Esophagus muscularis mucosa (tissue), 4 donors: ENCODE measurements at regions not wholly inside any gene's neighbourhood (a gene's known extent, or its start where the extent isn't known, plus 50 kb on each side); places are given as distances from the start of the nearest gene placed in this dataset.

ENCODE experiments used
- DNase-seq: peaks from one replicate; pipeline ENCODE4 v3.0.0-alpha.2; 2017; ENCODE audit errors: extremely low spot score
- H3K27ac ChIP-seq, 4 donors: fragments of 200-600 bp; sonication (generic); replicated peaks in 1 of 4; 1 replicate in 3 of 4; 2 replicates in 1 of 4; pipeline ENCODE4 v1.5.1; 2016 to 2019; ENCODE audit warnings: mild to moderate bottlenecking in 1 of 4
- H3K27me3 ChIP-seq, 4 donors: fragments of 200-600 bp; sonication (generic); one replicate each; pipeline versions ENCODE4 v1.5.1 to v1.6.0; 2016 to 2019
- H3K36me3 ChIP-seq, 4 donors: fragments of 200-600 bp; sonication (generic); one replicate each; pipeline ENCODE4 v1.5.1; 2016 to 2019
- H3K4me1 ChIP-seq, 4 donors: fragments of 200-600 bp; sonication (generic); one replicate each; pipeline ENCODE4 v1.5.1; 2016 to 2019
- H3K4me3 ChIP-seq, 4 donors: fragments of 200-600 bp; sonication (generic); 1 replicate in 2 of 4; 2 replicates in 2 of 4; pipeline ENCODE4 v1.5.1; 2016 to 2019; ENCODE audit warnings: mild to moderate bottlenecking in 4 of 4, moderate library complexity in 1 of 4
- H3K9me3 ChIP-seq, 4 donors: fragments of 200-600 bp; sonication (generic); 1 replicate in 3 of 4; 2 replicates in 1 of 4; pipeline ENCODE4 v1.5.1; 2016 to 2019
- CTCF ChIP-seq, 3 experiments: fragments of 200-600 bp in 2 of 3; fragments of 450-650 bp in 1 of 3; sonication (generic) in 2 of 3; IDR thresholded peaks; one replicate each; pipeline ENCODE4 v1.5.1; 2017 to 2019; ENCODE audit warnings: antibody characterized with exemption in 3 of 3, mild to moderate bottlenecking in 2 of 3, moderate library complexity in 1 of 3
- EP300 ChIP-seq: sonication (generic); formaldehyde crosslinking; IDR thresholded peaks from one replicate; pipeline ENCODE4 v1.6.1; 2017; ENCODE audit warnings: antibody characterized with exemption
- POLR2A ChIP-seq: fragments of 450-650 bp; IDR thresholded peaks from one replicate; pipeline ENCODE4 v1.6.1; 2017; ENCODE audit warnings: antibody characterized with exemption, moderate library complexity, mild to moderate bottlenecking, low read depth
- POLR2AphosphoS5 ChIP-seq, 2 donors: sonication (generic); formaldehyde crosslinking; IDR thresholded peaks; one replicate each; pipeline ENCODE4 v1.6.1; 2017; ENCODE audit warnings: antibody characterized with exemption in 2 of 2
- WGBS: methylation state at CpG from one replicate; pipeline ENCODE4 v1.1.5; 2018; 5-methylcytosine and 5-hydroxymethylcytosine counted together
- intact Hi-C: fragments of 100-400 bp; cut with DNase I; formaldehyde crosslinking; loops from one replicate; pipeline ENCODE4 v1.15.1; 2023

- DNase-seq, result no peak
- Histone ChIP-seq H3K27me3 (no peaks in the 10 kb centered on the region), H3K9me3 (no peaks in the 10 kb centered on the region), H3K36me3 (no peaks in the 10 kb centered on the region), H3K27ac (no peak overlapping the region), H3K4me1 (no peaks in the 10 kb centered on the region), H3K4me3 (no peak overlapping the region)
- intact Hi-C loops, result no loop called here
- 87% methylated on average over 1 of the region's 1 CpG for WGBS
- TF ChIP-seq POLR2AphosphoS5 (IDR thresholded peaks at IDR 0.05), result no peak
- no peak for TF ChIP-seq EP300
- TF ChIP-seq CTCF (IDR thresholded peaks at IDR 0.05), result no peak
- TF ChIP-seq POLR2A, result no peak
These were observed 210.7 kb downstream of the HINT1 start for GRCh38 chr5:130954336-130954735.

GRCh38 chr5:130939059-130939458, 226.0 kb downstream of the HINT1 start:
- no peaks in the 10 kb centered on the region for H3K9me3 ChIP-seq
- H3K4me1 ChIP-seq, result no peaks in the 10 kb centered on the region
- no peaks in the 10 kb centered on the region for H3K36me3 ChIP-seq
- 78% methylated on average over 3 of the region's 3 CpGs for WGBS
- no peak overlapping the region for H3K27ac ChIP-seq
- TF ChIP-seq POLR2A (no peak), CTCF (IDR thresholded peaks at IDR 0.05) (no peak), EP300 (no peak), POLR2AphosphoS5 (IDR thresholded peaks at IDR 0.05) (no peak)
- intact Hi-C loops, result no loop called here
- DNase-seq, result no peak
- H3K4me3 ChIP-seq, result no peak overlapping the region
- no peaks in the 10 kb centered on the region for H3K27me3 ChIP-seq

- DNase-seq, result no peak
- no peaks in the 10 kb centered on the region for H3K36me3 ChIP-seq
- H3K4me1 ChIP-seq, result no peaks in the 10 kb centered on the region
- H3K4me3 ChIP-seq, result no peak overlapping the region
- 78% methylated on average over 2 of the region's 2 CpGs for WGBS
- H3K27ac ChIP-seq, result no peak overlapping the region
- H3K27me3 ChIP-seq, result no peaks in the 10 kb centered on the region
- TF ChIP-seq CTCF (IDR thresholded peaks at IDR 0.05), result no peak
- TF ChIP-seq EP300, result no peak
- TF ChIP-seq POLR2A, result no peak
- no peak for TF ChIP-seq POLR2AphosphoS5 (IDR thresholded peaks at IDR 0.05)
- H3K9me3 ChIP-seq, result no peaks in the 10 kb centered on the region
- intact Hi-C loops, result no loop called here
These were observed 228.0 kb downstream of the HINT1 start for GRCh38 chr5:130937046-130937445.

- H3K4me1 ChIP-seq, result no peaks in the 10 kb centered on the region
- 83% methylated on average over 2 of the region's 3 CpGs for WGBS
- TF ChIP-seq POLR2AphosphoS5 (IDR thresholded peaks at IDR 0.05), result no peak
- TF ChIP-seq POLR2A, result no peak
- no peak for TF ChIP-seq CTCF (IDR thresholded peaks at IDR 0.05)
- no peak for TF ChIP-seq EP300
- H3K27me3 ChIP-seq, result no peaks in the 10 kb centered on the region
- peaks cover 0 to 3% (median 0%) of the 10 kb centered on the region in 4 donors for H3K9me3 ChIP-seq
- intact Hi-C loops, result no loop called here
- DNase-seq, result no peak
- no peak overlapping the region for H3K27ac ChIP-seq
- no peaks in the 10 kb centered on the region for H3K36me3 ChIP-seq
- no peak overlapping the region for H3K4me3 ChIP-seq
These were observed 241.4 kb downstream of the HINT1 start for GRCh38 chr5:130923543-130924124.

GRCh38 chr5:130912088-130912487, 253.0 kb downstream of the HINT1 start:
- Histone ChIP-seq H3K36me3 (no peaks in the 10 kb centered on the region), H3K27ac (no peak overlapping the region), H3K27me3 (no peaks in the 10 kb centered on the region), H3K9me3 (peaks cover 0 to 6% (median 0%) of the 10 kb centered on the region in 4 donors), H3K4me1 (no peaks in the 10 kb centered on the region), H3K4me3 (no peak overlapping the region)
- DNase-seq, result no peak
- no peak for TF ChIP-seq POLR2A
- no peak for TF ChIP-seq CTCF (IDR thresholded peaks at IDR 0.05)
- no peak for TF ChIP-seq EP300
- no peak for TF ChIP-seq POLR2AphosphoS5 (IDR thresholded peaks at IDR 0.05)
- intact Hi-C loops, result no loop called here
